ENCODE measurements at regions not wholly inside any gene's neighbourhood (a gene's known extent, or its start where the extent isn't known, plus 50 kb on each side); places are given as distances from the start of the nearest gene placed in this dataset.

GRCh38 chr16:79305074-79305473, 295.5 kb downstream of the MAF start:
- TF ChIP-seq CTCF (IDR thresholded peaks at IDR 0.05; ENCODE audit: low read length, missing control alignments): no peak
- DNase-seq (ENCODE audit: low read depth): no peak
- H3K4me3 ChIP-seq (replicated peaks; ENCODE audit: low read depth, low read length): no peak overlapping the region

GRCh38 chr16:79303959-79304387, 296.6 kb downstream of the MAF start:
- no peak for DNase-seq (ENCODE audit: low read depth)
- no peak for TF ChIP-seq CTCF (IDR thresholded peaks at IDR 0.05; ENCODE audit: low read length, missing control alignments)
- H3K4me3 ChIP-seq (replicated peaks; ENCODE audit: low read depth, low read length): no peak overlapping the region

GRCh38 chr16:79303206-79303605, 297.3 kb downstream of the MAF start:
- no peak overlapping the region for H3K4me3 ChIP-seq (replicated peaks; ENCODE audit: low read depth, low read length)
- no peak for DNase-seq (ENCODE audit: low read depth)
- TF ChIP-seq CTCF (IDR thresholded peaks at IDR 0.05; ENCODE audit: low read length, missing control alignments): no peak

GRCh38 chr16:79302731-79303130, 297.8 kb downstream of the MAF start:
- no peak for TF ChIP-seq CTCF (IDR thresholded peaks at IDR 0.05; ENCODE audit: low read length, missing control alignments)

GRCh38 chr16:79301051-79301450, 299.5 kb downstream of the MAF start:
- no peak for TF ChIP-seq CTCF (IDR thresholded peaks at IDR 0.05; ENCODE audit: low read length, missing control alignments)
- no peak for DNase-seq (ENCODE audit: low read depth)
- no peak overlapping the region for H3K4me3 ChIP-seq (replicated peaks; ENCODE audit: low read depth, low read length)

More at GRCh38 chr16:79302731-79303130, 297.8 kb downstream of the MAF start:
- H3K4me3 ChIP-seq (replicated peaks; ENCODE audit: low read depth, low read length): no peak overlapping the region
- no peak for DNase-seq (ENCODE audit: low read depth)

GRCh38 chr16:79298894-79299799, 301.4 kb downstream of the MAF start:
- no peak for TF ChIP-seq CTCF (IDR thresholded peaks at IDR 0.05; ENCODE audit: low read length, missing control alignments)
- DNase-seq (ENCODE audit: low read depth): no peak
- H3K4me3 ChIP-seq (replicated peaks; ENCODE audit: low read depth, low read length): no peak overlapping the region

GRCh38 chr16:79298476-79298875, 302.1 kb downstream of the MAF start:
- no peak overlapping the region for H3K4me3 ChIP-seq (replicated peaks; ENCODE audit: low read depth, low read length)
- DNase-seq (ENCODE audit: low read depth): no peak
- no peak for TF ChIP-seq CTCF (IDR thresholded peaks at IDR 0.05; ENCODE audit: low read length, missing control alignments)

Measured in fibroblast of pulmonary artery (primary cell).